B cell (primary cell): ENCODE measurements at regions not wholly inside any gene's neighbourhood (a gene's known extent, or its start where the extent isn't known, plus 50 kb on each side); places are given as distances from the start of the nearest gene placed in this dataset.

Experiments used
- ATAC-seq: fragments of 200-7000 bp; cut with Tn5 transposase; one replicate; pipeline ENCODE4 v1.10.0; 2021; ENCODE audit warnings: low read depth, mild to moderate bottlenecking, moderate number of reproducible peaks, moderate library complexity
- CTCF ChIA-PET: fragments of 350-600 bp; sonication (Branson Sonifier 250); formaldehyde crosslinking; loops from one replicate; lab custom pipeline; 2021; ENCODE audit warnings: antibody characterized with exemption, inconsistent platforms; lab: Charles Lee
- POLR2A ChIA-PET: fragments of 350-600 bp; sonication (Branson Sonifier 250); formaldehyde crosslinking; loops from one replicate; lab custom pipeline; 2021; ENCODE audit warnings: antibody characterized with exemption; lab: Charles Lee
- DNase-seq: peaks from one replicate; pipeline ENCODE4 v3.0.0; 2013
- H2AFZ ChIP-seq: 2 replicates; pipeline ENCODE4 v1.6.1; 2012; ENCODE audit warnings: mild to moderate bottlenecking, low read depth, low read length; ENCODE audit not compliant: insufficient read depth, poor library complexity, severe bottlenecking
- H3K27ac ChIP-seq, 2 donors: 1 replicate in 1 of 2; 2 replicates in 1 of 2; pipeline ENCODE4 v1.5.1; 2012 to 2013; ENCODE audit warnings: low read length in 2 of 2, mild to moderate bottlenecking in 2 of 2, moderate library complexity in 1 of 2
- H3K27me3 ChIP-seq, 4 experiments: fragments of 200-600 bp in 1 of 4; sonication (generic) in 1 of 4; replicated peaks in 1 of 4; 1 replicate in 2 of 4; 2 replicates in 2 of 4; pipeline versions ENCODE4 v1.6.1 to v1.7.0; 2013 to 2016; ENCODE audit warnings: low read length in 3 of 4, mild to moderate bottlenecking in 2 of 4, mixed read lengths in 1 of 4, moderate library complexity in 1 of 4; ENCODE audit not compliant: insufficient read depth in 4 of 4, control insufficient read depth in 3 of 4; ENCODE audit errors: control extremely low read depth in 1 of 4
- H3K36me3 ChIP-seq, 2 experiments: replicated peaks in 1 of 2; 1 replicate in 1 of 2; 2 replicates in 1 of 2; pipeline versions ENCODE4 v1.6.1 to v1.7.1; 2013; ENCODE audit warnings: low read length in 1 of 2; ENCODE audit not compliant: insufficient read depth in 2 of 2, control insufficient read depth in 1 of 2; ENCODE audit errors: control extremely low read depth in 1 of 2, extremely low read depth in 1 of 2
- H3K4me1 ChIP-seq, 2 donors: fragments of 200-600 bp in 1 of 2; sonication (generic) in 1 of 2; 1 replicate in 1 of 2; 2 replicates in 1 of 2; pipeline versions ENCODE4 v1.5.1 to v1.6.1; 2013 to 2017; ENCODE audit warnings: low read length in 2 of 2; ENCODE audit not compliant: control insufficient read depth in 2 of 2, insufficient read depth in 2 of 2
- H3K4me2 ChIP-seq: replicated peaks from 2 replicates; pipeline ENCODE3; 2012; ENCODE audit warnings: mild to moderate bottlenecking, low read depth, low read length; ENCODE audit not compliant: poor library complexity, severe bottlenecking
- H3K4me3 ChIP-seq, 5 experiments: fragments of 200-600 bp in 1 of 5; sonication (generic) in 1 of 5; 1 replicate in 3 of 5; 2 replicates in 2 of 5; pipeline versions ENCODE4 v1.5.1 to v1.7.0; 2011 to 2016; ENCODE audit warnings: low read length in 4 of 5, mild to moderate bottlenecking in 4 of 5, low read depth in 2 of 5, control low read depth in 1 of 5, moderate library complexity in 1 of 5; ENCODE audit not compliant: insufficient read depth in 1 of 5; ENCODE audit errors: control extremely low read depth in 1 of 5, extremely low read depth in 1 of 5
- H3K79me2 ChIP-seq: fragments of 200-600 bp; sonication (generic); one replicate; pipeline ENCODE4 v1.6.0; 2016; ENCODE audit warnings: low read length; ENCODE audit not compliant: control insufficient read depth, insufficient read depth
- H3K9ac ChIP-seq: fragments of 200-600 bp; sonication (generic); 2 replicates; pipeline ENCODE4 v1.6.1; 2017; ENCODE audit warnings: mild to moderate bottlenecking, low read length, moderate library complexity
- H3K9me3 ChIP-seq, 3 donors: one replicate each; pipeline versions ENCODE4 v1.6.1 to v1.7.1; 2013; ENCODE audit warnings: low read length in 2 of 3; ENCODE audit not compliant: control insufficient read depth in 2 of 3, insufficient read depth in 1 of 3; ENCODE audit errors: control extremely low read depth in 1 of 3
- H4K20me1 ChIP-seq: 2 replicates; pipeline ENCODE4 v1.6.0; 2012; ENCODE audit warnings: mild to moderate bottlenecking, low read length; ENCODE audit not compliant: insufficient read depth, control insufficient read depth, poor library complexity, severe bottlenecking
- H3K27ac Mint-ChIP-seq: one replicate; pipeline ENCODE4 v1.8.0; 2021; ENCODE audit warnings: mixed read lengths
- H3K27me3 Mint-ChIP-seq: one replicate; pipeline ENCODE4 v1.8.0; 2021; ENCODE audit warnings: mixed read lengths
- H3K4me1 Mint-ChIP-seq: one replicate; pipeline ENCODE4 v1.8.0; 2021; ENCODE audit warnings: mixed read lengths
- H3K4me3 Mint-ChIP-seq: one replicate; pipeline ENCODE4 v1.8.0; 2021; ENCODE audit warnings: mixed read lengths
- H3K9me3 Mint-ChIP-seq: one replicate; pipeline ENCODE4 v1.8.0; 2022; ENCODE audit warnings: mixed read lengths; ENCODE audit not compliant: insufficient read depth
- EZH2 ChIP-seq: IDR thresholded peaks from 2 replicates; pipeline ENCODE4 v1.6.1; 2012; ENCODE audit warnings: borderline replicate concordance, low read depth, mild to moderate bottlenecking, moderate library complexity, low read length; ENCODE audit not compliant: insufficient read depth, poor library complexity, severe bottlenecking
- WGBS: methylation state at CpG from one replicate; pipeline ENCODE4 v1.1.5; 2013; ENCODE audit warnings: missing lambda C conversion rate; ENCODE audit not compliant: insufficient coverage; 5-methylcytosine and 5-hydroxymethylcytosine counted together
- intact Hi-C: fragments of 100-400 bp; cut with micrococcal nuclease; formaldehyde crosslinking; loops from one replicate; pipeline ENCODE4 v1.10.0; 2022
- TF ChIP-seq, protein P1 (sequence below): fragments of 200-600 bp; IDR thresholded peaks from one replicate; pipeline ENCODE4 v1.8.0; 2022; ENCODE audit warnings: antibody characterized with exemption, mild to moderate bottlenecking

GRCh38 chr9:79360387-79361347, 211.1 kb upstream of the TLE4 start:
- DNase-seq (no peak), ATAC-seq (no peak)
- H3K27ac ChIP-seq: no peak overlapping the region
- no CpG with 5 or more reads among the region's 5 CpGs for WGBS
- intact Hi-C loops: no loop called here
- peaks cover 0 to 3% of the 10 kb centered on the region in 2 donors for H3K4me1 ChIP-seq
- H4K20me1 ChIP-seq: no peaks in the 10 kb centered on the region
- H2AFZ ChIP-seq: no peak overlapping the region
- Mint-ChIP-seq H3K27me3 (peaks cover 7% of the 10 kb centered on the region), H3K4me1 (peaks cover 7% of the 10 kb centered on the region), H3K4me3 (no peak overlapping the region), H3K9me3 (no peaks in the 10 kb centered on the region), H3K27ac (no peak overlapping the region)
- no peaks in the 10 kb centered on the region for H3K36me3 ChIP-seq
- H3K9ac ChIP-seq: no peak overlapping the region
- no peak for TF ChIP-seq EZH2
- POLR2A ChIA-PET: no interaction called here
- no peaks in the 10 kb centered on the region for H3K79me2 ChIP-seq
- no peaks in the 10 kb centered on the region for H3K27me3 ChIP-seq
- H3K9me3 ChIP-seq: no peaks in the 10 kb centered on the region
- no peak overlapping the region for H3K4me2 ChIP-seq
- no peak overlapping the region for H3K4me3 ChIP-seq
- CTCF ChIA-PET: interaction anchor here (0.6 kb wide), 1 partner anchor 19 kb away, joined by 3 read pairs; no protein-coding TSS in a partner anchor

DNA sequence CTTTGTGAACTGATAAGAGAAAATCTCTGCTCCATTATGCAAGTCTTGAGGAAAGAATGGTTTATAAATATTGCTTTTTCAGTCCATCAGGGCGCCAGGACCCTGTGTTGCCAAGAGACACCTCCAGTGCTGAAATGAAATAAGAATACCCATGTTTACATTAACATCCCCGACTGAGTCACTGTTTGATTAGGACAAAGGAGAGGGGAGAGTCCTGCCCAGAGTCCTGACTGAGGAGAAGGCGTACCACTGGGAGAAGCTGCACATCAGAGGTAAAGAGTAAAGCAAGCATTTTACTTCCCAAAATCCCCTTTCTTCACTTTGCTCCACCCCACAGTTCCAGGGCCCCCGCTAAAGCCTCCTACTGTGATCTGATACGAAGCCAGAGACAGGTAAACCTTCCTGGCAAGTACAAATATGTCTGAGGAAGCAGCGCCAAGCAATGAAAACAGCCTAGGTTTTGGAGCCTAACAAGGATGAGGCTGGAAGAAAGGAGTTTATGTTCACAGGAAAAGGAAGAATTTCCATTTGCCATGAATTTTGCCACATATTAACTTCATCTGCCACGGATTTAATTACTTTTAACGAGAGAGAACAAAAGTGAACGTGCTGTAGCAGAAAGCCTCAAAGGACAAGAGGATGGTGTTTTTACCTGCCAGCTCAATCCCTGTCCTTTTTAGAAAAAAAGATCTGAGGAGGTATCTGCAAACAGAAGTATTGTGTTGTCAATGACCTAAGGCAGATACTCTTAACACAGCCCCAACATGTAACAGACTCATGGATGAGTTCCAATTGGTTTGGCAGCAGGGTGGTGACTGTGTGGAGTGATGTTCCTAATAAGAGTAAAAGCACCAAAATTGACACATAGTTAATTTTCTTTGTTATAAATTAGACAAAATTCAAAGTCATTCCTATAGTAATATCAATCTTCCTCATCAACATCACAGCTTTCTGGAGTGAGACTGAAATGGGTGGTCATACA, 209.4 kb upstream of the TLE4 start:
- H3K79me2 ChIP-seq: no peaks in the 10 kb centered on the region
- H3K27me3 Mint-ChIP-seq: peaks cover 7% of the 10 kb centered on the region
- CTCF ChIA-PET: no interaction called here

More for the DNA sequence above, 209.4 kb upstream of the TLE4 start:
- no peaks in the 10 kb centered on the region for H3K9me3 Mint-ChIP-seq
- Histone ChIP-seq H3K4me1 (peaks cover 0 to 3% of the 10 kb centered on the region in 2 donors), H3K36me3 (no peaks in the 10 kb centered on the region), H3K27ac (no peak overlapping the region), H3K9ac (no peak overlapping the region), H3K4me3 (no peak overlapping the region), H3K27me3 (no peaks in the 10 kb centered on the region), H4K20me1 (no peaks in the 10 kb centered on the region), H3K4me2 (no peak overlapping the region), H2AFZ (no peak overlapping the region), H3K9me3 (no peaks in the 10 kb centered on the region)
- H3K4me3 Mint-ChIP-seq: no peak overlapping the region
- no peak for DNase-seq
- no peak overlapping the region for H3K27ac Mint-ChIP-seq
- intact Hi-C loops: no loop called here
- no peak for ATAC-seq
- POLR2A ChIA-PET: no interaction called here
- WGBS: 96% methylated on average over 3 of the region's 9 CpGs
- H3K4me1 Mint-ChIP-seq: peaks cover under 1% of the 10 kb centered on the region
- TF ChIP-seq, protein P1, sequence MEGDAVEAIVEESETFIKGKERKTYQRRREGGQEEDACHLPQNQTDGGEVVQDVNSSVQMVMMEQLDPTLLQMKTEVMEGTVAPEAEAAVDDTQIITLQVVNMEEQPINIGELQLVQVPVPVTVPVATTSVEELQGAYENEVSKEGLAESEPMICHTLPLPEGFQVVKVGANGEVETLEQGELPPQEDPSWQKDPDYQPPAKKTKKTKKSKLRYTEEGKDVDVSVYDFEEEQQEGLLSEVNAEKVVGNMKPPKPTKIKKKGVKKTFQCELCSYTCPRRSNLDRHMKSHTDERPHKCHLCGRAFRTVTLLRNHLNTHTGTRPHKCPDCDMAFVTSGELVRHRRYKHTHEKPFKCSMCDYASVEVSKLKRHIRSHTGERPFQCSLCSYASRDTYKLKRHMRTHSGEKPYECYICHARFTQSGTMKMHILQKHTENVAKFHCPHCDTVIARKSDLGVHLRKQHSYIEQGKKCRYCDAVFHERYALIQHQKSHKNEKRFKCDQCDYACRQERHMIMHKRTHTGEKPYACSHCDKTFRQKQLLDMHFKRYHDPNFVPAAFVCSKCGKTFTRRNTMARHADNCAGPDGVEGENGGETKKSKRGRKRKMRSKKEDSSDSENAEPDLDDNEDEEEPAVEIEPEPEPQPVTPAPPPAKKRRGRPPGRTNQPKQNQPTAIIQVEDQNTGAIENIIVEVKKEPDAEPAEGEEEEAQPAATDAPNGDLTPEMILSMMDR: no peak
- no peak for TF ChIP-seq EZH2
